Left renal pelvis (tissue), 4 donors: ENCODE measurements at regions not wholly inside any gene's neighbourhood (a gene's known extent, or its start where the extent isn't known, plus 50 kb on each side); places are given as distances from the start of the nearest gene placed in this dataset.

Experiments
- DNase-seq, 4 donors: peaks; one replicate each; pipeline ENCODE4 v3.0.0-alpha.2; 2013; ENCODE audit warnings: low read depth in 4 of 4, low spot score in 3 of 4

GRCh38 chr17:72531729-72532128 is 410.9 kb downstream of the SOX9 start:
- no peak for DNase-seq

- DNase-seq, result no peak
These were observed 413.4 kb downstream of the SOX9 start for GRCh38 chr17:72534265-72534664.

- no peak for DNase-seq
These were observed 414.0 kb downstream of the SOX9 start for GRCh38 chr17:72534776-72535175.

GRCh38 chr17:72535346-72535745 is 414.5 kb downstream of the SOX9 start:
- DNase-seq, result no peak

GRCh38 chr17:72535779-72536178 is 415.0 kb downstream of the SOX9 start:
- DNase-seq, result no peak

- DNase-seq, result no peak
These were observed 416.0 kb downstream of the SOX9 start for GRCh38 chr17:72536788-72537187.

GRCh38 chr17:72538443-72538842 is 417.6 kb downstream of the SOX9 start:
- no peak for DNase-seq

GRCh38 chr17:72538901-72539352 is 418.1 kb downstream of the SOX9 start:
- no peak for DNase-seq

GRCh38 chr17:72539981-72540897 is 419.4 kb downstream of the SOX9 start:
- DNase-seq, result no peak

GRCh38 chr17:72542317-72542716 is 421.5 kb downstream of the SOX9 start:
- DNase-seq, result no peak

GRCh38 chr17:72545766-72546165 is 424.9 kb downstream of the SOX9 start:
- DNase-seq, result no peak

- no peak for DNase-seq
These were observed 432.4 kb downstream of the SOX9 start for GRCh38 chr17:72553051-72553755.

- no peak for DNase-seq
These were observed 433.7 kb downstream of the SOX9 start for GRCh38 chr17:72554508-72554907.

GRCh38 chr17:72555052-72555451 is 434.2 kb downstream of the SOX9 start:
- DNase-seq, result no peak

- DNase-seq, result no peak
These were observed 436.4 kb downstream of the SOX9 start for GRCh38 chr17:72556944-72557826.

- no peak for DNase-seq
These were observed 438.2 kb downstream of the SOX9 start for GRCh38 chr17:72558971-72559476.

- DNase-seq, result no peak
These were observed 439.8 kb downstream of the SOX9 start for GRCh38 chr17:72560303-72561247.

- no peak for DNase-seq
These were observed 440.4 kb downstream of the SOX9 start for GRCh38 chr17:72561266-72561665.

- DNase-seq, result no peak
These were observed 440.9 kb downstream of the SOX9 start for GRCh38 chr17:72561680-72562079.
